ENCODE measurements at regions not wholly inside any gene's neighbourhood (a gene's known extent, or its start where the extent isn't known, plus 50 kb on each side); places are given as distances from the start of the nearest gene placed in this dataset.

DNA sequence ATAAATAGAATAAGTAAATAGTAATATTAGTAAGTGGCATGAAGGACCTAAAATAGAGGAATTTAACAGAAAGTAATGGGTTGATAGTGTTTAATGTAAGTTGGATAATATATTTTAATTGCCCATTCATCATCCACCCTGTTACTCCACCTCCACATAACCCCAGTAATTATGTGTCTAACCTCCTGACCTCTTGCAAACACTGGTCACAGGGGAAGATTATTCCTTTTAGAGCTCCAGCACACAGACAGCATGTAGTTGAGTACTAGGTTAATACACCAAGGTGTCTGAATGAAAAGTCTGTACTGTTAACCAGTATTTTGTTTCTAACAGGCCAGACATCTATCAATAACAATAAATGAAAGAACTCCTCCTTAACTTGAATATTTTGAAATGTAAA is 92.4 kb upstream of the EYS start:
- TF ChIP-seq CTCF (conservative IDR thresholded peaks at IDR 0.05; ENCODE audit: low read depth, low read length) (no peak), EZH2 (IDR thresholded peaks at IDR 0.05; ENCODE audit: borderline replicate concordance, low read depth, low read length, poor library complexity, severe bottlenecking) (no peak)

Data from A673 (cell line).